ENCODE measurements at regions not wholly inside any gene's neighbourhood (a gene's known extent, or its start where the extent isn't known, plus 50 kb on each side); places are given as distances from the start of the nearest gene placed in this dataset.
A peak's percentile ranks its signal among the peaks of the same experiment; 100 is the strongest.

DNA sequence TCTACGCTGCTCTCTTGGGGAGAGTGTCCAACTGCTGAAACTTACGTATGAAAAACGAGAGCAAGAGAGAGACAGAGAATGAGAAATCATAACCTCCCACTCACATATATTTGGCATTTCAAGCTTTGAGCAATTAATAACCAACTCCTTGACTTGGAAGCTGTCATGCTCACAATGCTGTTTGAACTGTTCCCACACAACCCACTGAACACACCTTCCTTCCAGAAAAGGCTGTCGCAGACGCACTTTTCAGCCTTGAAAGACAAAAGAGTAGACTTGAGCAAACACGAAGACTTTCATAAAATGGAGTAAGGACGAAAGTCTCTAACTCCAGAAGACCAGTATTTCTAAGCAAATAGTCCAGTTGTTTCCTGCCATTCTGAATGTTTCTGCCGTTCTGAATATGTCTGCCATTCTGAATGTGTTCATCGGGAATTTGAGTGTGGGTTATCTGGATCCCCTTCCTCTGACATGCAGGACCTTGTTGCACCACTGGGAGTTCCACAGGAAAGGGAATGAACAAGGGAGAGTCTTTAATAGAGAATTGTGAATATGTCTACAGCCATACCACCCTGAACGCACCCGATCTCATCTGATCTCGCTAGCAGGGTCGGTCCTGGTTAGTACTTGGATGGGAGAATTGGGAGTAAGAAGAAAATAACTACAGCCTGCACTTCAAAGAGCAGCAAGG lies 86.2 kb upstream of the BARX2 start:
- H3K9me3 ChIP-seq (ENCODE audit: control insufficient read depth in 2 of 2, insufficient read depth in 1 of 2, low read depth in 1 of 2, low read length in 1 of 2), result no peaks in the 10 kb centered on the region
- 91 to 94% (median 92%) methylated on average over 13 of the region's 13 CpGs for WGBS, 3 donors
- no peak for FAIRE-seq
- H3K27me3 ChIP-seq (ENCODE audit: control insufficient read depth in 3 of 3, insufficient read depth in 3 of 3, low read length in 3 of 3), result no peaks in the 10 kb centered on the region
- no peak for DNase-seq
- peaks cover 0 to 7% (median 0%) of the 10 kb centered on the region in 3 donors for H3K4me1 ChIP-seq (ENCODE audit: control insufficient read depth in 3 of 3, insufficient read depth in 2 of 3, low read depth in 1 of 3, low read length in 2 of 3)
- H3K4me3 ChIP-seq (ENCODE audit: low read depth in 1 of 3, low read length in 3 of 3), result no peak overlapping the region
- no peak overlapping the region for H3K27ac ChIP-seq (ENCODE audit: low read depth in 1 of 3, low read length in 2 of 3)
- no peaks in the 10 kb centered on the region for H3K36me3 ChIP-seq (ENCODE audit: control insufficient read depth in 3 of 3, insufficient read depth in 2 of 3, low read depth in 1 of 3, low read length in 3 of 3)

GRCh38 chr11:129287920-129288319 lies 87.7 kb upstream of the BARX2 start:
- H3K9me3 ChIP-seq (ENCODE audit: control insufficient read depth in 2 of 2, insufficient read depth in 1 of 2, low read depth in 1 of 2, low read length in 1 of 2), result no peaks in the 10 kb centered on the region
- no peak overlapping the region for H3K4me3 ChIP-seq (ENCODE audit: low read depth in 1 of 3, low read length in 3 of 3)
- DNase-seq, result no peak
- H3K4me1 ChIP-seq (ENCODE audit: control insufficient read depth in 3 of 3, insufficient read depth in 2 of 3, low read depth in 1 of 3, low read length in 2 of 3), result peaks cover 0 to 7% (median 0%) of the 10 kb centered on the region in 3 donors
- FAIRE-seq, result no peak
- no peak overlapping the region for H3K27ac ChIP-seq (ENCODE audit: low read depth in 1 of 3, low read length in 2 of 3)
- 63 to 64% (median 63%) methylated on average over 3 of the region's 3 CpGs for WGBS, 3 donors
- H3K27me3 ChIP-seq (ENCODE audit: control insufficient read depth in 3 of 3, insufficient read depth in 3 of 3, low read length in 3 of 3), result no peaks in the 10 kb centered on the region
- H3K36me3 ChIP-seq (ENCODE audit: control insufficient read depth in 3 of 3, insufficient read depth in 2 of 3, low read depth in 1 of 3, low read length in 3 of 3), result no peaks in the 10 kb centered on the region

DNA sequence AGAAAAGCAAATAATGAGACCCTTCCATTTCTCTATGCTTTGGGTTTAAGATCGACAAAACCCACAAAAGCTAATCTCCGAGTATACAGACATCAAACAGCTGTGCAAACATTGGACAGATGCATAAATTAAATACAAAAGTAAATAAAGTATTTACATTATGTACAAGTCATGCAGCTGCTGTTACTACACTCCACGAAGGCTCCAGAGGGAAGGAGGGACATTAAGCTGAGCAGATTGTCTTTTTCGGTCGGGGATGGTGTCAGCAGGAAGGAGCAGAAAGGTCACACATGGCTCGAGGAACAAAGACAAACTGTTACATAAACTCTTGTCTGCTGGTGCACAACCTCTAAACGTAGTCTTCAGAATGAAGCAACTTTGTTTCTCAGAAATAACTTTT lies 88.8 kb upstream of the BARX2 start:
- Histone ChIP-seq H3K4me1 (ENCODE audit: control insufficient read depth in 3 of 3, insufficient read depth in 2 of 3, low read depth in 1 of 3, low read length in 2 of 3) (peaks cover 2 to 7% (median 7%) of the 10 kb centered on the region in 3 donors), H3K36me3 (ENCODE audit: control insufficient read depth in 3 of 3, insufficient read depth in 2 of 3, low read depth in 1 of 3, low read length in 3 of 3) (no peaks in the 10 kb centered on the region), H3K9me3 (ENCODE audit: control insufficient read depth in 2 of 2, insufficient read depth in 1 of 2, low read depth in 1 of 2, low read length in 1 of 2) (no peaks in the 10 kb centered on the region), H3K27me3 (ENCODE audit: control insufficient read depth in 3 of 3, insufficient read depth in 3 of 3, low read length in 3 of 3) (no peaks in the 10 kb centered on the region), H3K4me3 (ENCODE audit: low read depth in 1 of 3, low read length in 3 of 3) (no peak overlapping the region), H3K27ac (ENCODE audit: low read depth in 1 of 3, low read length in 2 of 3) (no peak overlapping the region)
- WGBS, 3 donors, result 9 to 27% (median 22%) methylated on average over 7 of the region's 7 CpGs
- FAIRE-seq, result no peak
- DNase-seq, result peak in 1 of 2 donors; percentile 33

GRCh38 chr11:129285402-129285786 lies 90.3 kb upstream of the BARX2 start:
- 11 to 30% (median 21%) methylated on average over 1 of the region's 1 CpG for WGBS, 3 donors
- H3K27ac ChIP-seq (ENCODE audit: low read depth in 1 of 3, low read length in 2 of 3), result no peak overlapping the region
- peak in 1 of 2 donors; percentile 35 for DNase-seq
- H3K27me3 ChIP-seq (ENCODE audit: control insufficient read depth in 3 of 3, insufficient read depth in 3 of 3, low read length in 3 of 3), result no peaks in the 10 kb centered on the region
- no peak overlapping the region for H3K4me3 ChIP-seq (ENCODE audit: low read depth in 1 of 3, low read length in 3 of 3)
- no peaks in the 10 kb centered on the region for H3K9me3 ChIP-seq (ENCODE audit: control insufficient read depth in 2 of 2, insufficient read depth in 1 of 2, low read depth in 1 of 2, low read length in 1 of 2)
- no peaks in the 10 kb centered on the region for H3K36me3 ChIP-seq (ENCODE audit: control insufficient read depth in 3 of 3, insufficient read depth in 2 of 3, low read depth in 1 of 3, low read length in 3 of 3)
- H3K4me1 ChIP-seq (ENCODE audit: control insufficient read depth in 3 of 3, insufficient read depth in 2 of 3, low read depth in 1 of 3, low read length in 2 of 3), result peaks cover 2 to 9% (median 7%) of the 10 kb centered on the region in 3 donors
- FAIRE-seq, result no peak

DNA sequence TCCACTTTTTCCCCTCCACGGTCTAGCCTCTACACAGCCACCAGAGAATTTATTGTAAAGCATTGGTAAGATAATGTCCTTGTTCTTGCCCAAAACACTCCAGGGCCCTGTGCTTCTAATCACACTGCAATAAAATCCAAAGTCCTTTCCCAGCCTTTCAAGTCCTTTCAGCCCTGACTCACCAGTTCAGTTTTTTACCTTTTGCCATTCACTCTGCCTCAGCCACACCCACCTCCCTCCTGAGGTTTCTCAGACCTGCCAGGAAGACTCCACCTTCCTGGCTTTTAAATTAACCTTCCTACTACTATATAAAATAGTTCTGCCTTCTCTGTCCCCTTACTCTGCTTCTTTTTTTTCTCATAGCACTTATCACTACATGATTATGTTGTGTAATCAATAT lies 91.0 kb upstream of the ARHGAP32 start:
- Histone ChIP-seq H3K27me3 (ENCODE audit: control insufficient read depth in 3 of 3, insufficient read depth in 3 of 3, low read length in 3 of 3) (no peaks in the 10 kb centered on the region), H3K9me3 (ENCODE audit: control insufficient read depth in 2 of 2, insufficient read depth in 1 of 2, low read depth in 1 of 2, low read length in 1 of 2) (no peaks in the 10 kb centered on the region), H3K36me3 (ENCODE audit: control insufficient read depth in 3 of 3, insufficient read depth in 2 of 3, low read depth in 1 of 3, low read length in 3 of 3) (no peaks in the 10 kb centered on the region), H3K4me3 (ENCODE audit: low read depth in 1 of 3, low read length in 3 of 3) (no peak overlapping the region), H3K4me1 (ENCODE audit: control insufficient read depth in 3 of 3, insufficient read depth in 2 of 3, low read depth in 1 of 3, low read length in 2 of 3) (peaks cover 2 to 9% (median 9%) of the 10 kb centered on the region in 3 donors), H3K27ac (ENCODE audit: low read depth in 1 of 3, low read length in 2 of 3) (peak overlapping the region; percentile 40 to 89 (median 50))
- WGBS, 3 donors, result 0 to 49% (median 14%) methylated on average over 1 of the region's 1 CpG
- DNase-seq (peak; percentile 86 to 97), FAIRE-seq (no peak)

GRCh38 chr11:129282634-129283033 lies 90.5 kb upstream of the ARHGAP32 start:
- no peak for DNase-seq
- Histone ChIP-seq H3K4me3 (ENCODE audit: low read depth in 1 of 3, low read length in 3 of 3) (no peak overlapping the region), H3K27me3 (ENCODE audit: control insufficient read depth in 3 of 3, insufficient read depth in 3 of 3, low read length in 3 of 3) (no peaks in the 10 kb centered on the region), H3K4me1 (ENCODE audit: control insufficient read depth in 3 of 3, insufficient read depth in 2 of 3, low read depth in 1 of 3, low read length in 2 of 3) (peaks cover 2 to 12% (median 9%) of the 10 kb centered on the region in 3 donors), H3K9me3 (ENCODE audit: control insufficient read depth in 2 of 2, insufficient read depth in 1 of 2, low read depth in 1 of 2, low read length in 1 of 2) (no peaks in the 10 kb centered on the region), H3K27ac (ENCODE audit: low read depth in 1 of 3, low read length in 2 of 3) (peak overlapping the region; percentile 40 to 89 (median 60)), H3K36me3 (ENCODE audit: control insufficient read depth in 3 of 3, insufficient read depth in 2 of 3, low read depth in 1 of 3, low read length in 3 of 3) (no peaks in the 10 kb centered on the region)
- WGBS, 3 donors, result 19 to 40% (median 21%) methylated on average over 2 of the region's 2 CpGs
- no peak for FAIRE-seq

DNA sequence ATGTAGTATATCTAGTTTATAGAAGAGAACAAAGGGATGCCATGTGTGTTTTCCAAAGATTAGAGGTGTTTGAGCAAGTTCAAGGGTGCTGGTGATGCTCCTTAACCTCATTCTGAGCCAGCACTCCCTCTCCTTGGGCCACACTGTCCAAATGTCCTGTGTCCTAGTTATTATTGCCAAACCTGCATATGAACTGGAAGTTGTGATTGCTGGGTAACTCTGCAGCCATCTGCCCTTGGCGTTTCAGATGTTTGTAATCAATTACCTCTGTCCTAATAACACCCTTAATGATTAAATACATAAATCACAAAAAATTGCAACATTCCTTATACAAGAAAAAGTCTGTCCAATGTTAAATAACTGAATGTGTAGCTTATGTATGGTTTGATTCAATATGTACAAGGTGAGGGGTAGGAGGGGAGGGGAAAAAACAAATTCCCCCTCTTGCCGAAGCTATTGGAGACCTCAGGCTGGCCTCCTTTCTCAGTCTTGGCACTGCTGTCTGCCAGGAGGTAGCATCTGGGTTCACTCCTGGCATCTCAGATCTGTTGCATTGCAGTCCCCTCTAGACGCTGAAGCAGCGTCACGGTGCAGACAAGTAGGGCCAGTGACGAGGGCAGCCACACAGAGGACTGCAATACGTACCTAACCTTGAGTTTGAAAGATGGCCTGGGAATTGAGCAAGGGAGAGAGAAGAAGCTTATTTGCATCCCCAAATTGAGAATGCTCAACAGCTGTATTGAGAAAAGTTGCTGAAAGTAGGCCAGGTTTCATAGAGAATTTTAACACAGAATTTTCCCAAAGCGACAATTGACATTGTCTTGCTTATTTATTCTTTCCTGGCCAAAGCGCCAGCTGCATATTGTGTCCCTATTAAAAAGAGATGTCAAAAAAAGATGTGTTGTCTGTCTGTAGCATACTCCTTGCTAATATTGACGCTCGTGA lies 89.6 kb upstream of the ARHGAP32 start:
- no peak for FAIRE-seq
- peaks cover 2 to 14% (median 5%) of the 10 kb centered on the region in 3 donors for H3K4me1 ChIP-seq (ENCODE audit: control insufficient read depth in 3 of 3, insufficient read depth in 2 of 3, low read depth in 1 of 3, low read length in 2 of 3)
- H3K27ac ChIP-seq (ENCODE audit: low read depth in 1 of 3, low read length in 2 of 3), result no peak overlapping the region

GRCh38 chr11:129280027-129280811 lies 88.1 kb upstream of the ARHGAP32 start:
- WGBS, 3 donors, result 8 to 30% (median 15%) methylated on average over 16 of the region's 16 CpGs
- H3K27ac ChIP-seq (ENCODE audit: low read depth in 1 of 3, low read length in 2 of 3), result peak overlapping the region in 1 of 3 donors; percentile 52
- peak in 1 of 2 donors; percentile 16 for DNase-seq

More for the DNA sequence above, 89.6 kb upstream of the ARHGAP32 start:
- Histone ChIP-seq H3K36me3 (ENCODE audit: control insufficient read depth in 3 of 3, insufficient read depth in 2 of 3, low read depth in 1 of 3, low read length in 3 of 3) (no peaks in the 10 kb centered on the region), H3K27me3 (ENCODE audit: control insufficient read depth in 3 of 3, insufficient read depth in 3 of 3, low read length in 3 of 3) (no peaks in the 10 kb centered on the region), H3K9me3 (ENCODE audit: control insufficient read depth in 2 of 2, insufficient read depth in 1 of 2, low read depth in 1 of 2, low read length in 1 of 2) (no peaks in the 10 kb centered on the region), H3K4me3 (ENCODE audit: low read depth in 1 of 3, low read length in 3 of 3) (no peak overlapping the region)
- WGBS, 3 donors, result 82 to 86% (median 83%) methylated on average over 11 of the region's 11 CpGs
- DNase-seq, result no peak

More at GRCh38 chr11:129280027-129280811, 88.1 kb upstream of the ARHGAP32 start:
- Histone ChIP-seq H3K36me3 (ENCODE audit: control insufficient read depth in 3 of 3, insufficient read depth in 2 of 3, low read depth in 1 of 3, low read length in 3 of 3) (no peaks in the 10 kb centered on the region), H3K4me1 (ENCODE audit: control insufficient read depth in 3 of 3, insufficient read depth in 2 of 3, low read depth in 1 of 3, low read length in 2 of 3) (peaks cover 4 to 24% (median 10%) of the 10 kb centered on the region in 3 donors), H3K4me3 (ENCODE audit: low read depth in 1 of 3, low read length in 3 of 3) (peak overlapping the region; percentile 55 to 96 (median 60)), H3K9me3 (ENCODE audit: control insufficient read depth in 2 of 2, insufficient read depth in 1 of 2, low read depth in 1 of 2, low read length in 1 of 2) (no peaks in the 10 kb centered on the region), H3K27me3 (ENCODE audit: control insufficient read depth in 3 of 3, insufficient read depth in 3 of 3, low read length in 3 of 3) (no peaks in the 10 kb centered on the region)
- no peak for FAIRE-seq
